Medulla oblongata (tissue), 1 donor: ENCODE measurements at regions not wholly inside any gene's neighbourhood (a gene's known extent, or its start where the extent isn't known, plus 50 kb on each side); places are given as distances from the start of the nearest gene placed in this dataset.

Source experiments
- DNase-seq: peaks from one replicate; pipeline ENCODE4 v3.0.0-alpha.2; 2015; ENCODE audit errors: extremely low spot score

- no peak for DNase-seq
These were observed 180.1 kb downstream of the RDH14 start for GRCh38 chr2:18380321-18380720.

GRCh38 chr2:18379870-18380269, 180.6 kb downstream of the RDH14 start:
- no peak for DNase-seq

GRCh38 chr2:18378020-18378653, 182.3 kb downstream of the RDH14 start:
- DNase-seq = peak; percentile 58

GRCh38 chr2:18376936-18377335, 183.5 kb downstream of the RDH14 start:
- no peak for DNase-seq

- DNase-seq = no peak
These were observed 186.8 kb downstream of the RDH14 start for GRCh38 chr2:18373664-18374063.

- DNase-seq = no peak
These were observed 187.4 kb downstream of the RDH14 start for GRCh38 chr2:18373081-18373480.

- no peak for DNase-seq
These were observed 187.8 kb downstream of the RDH14 start for GRCh38 chr2:18372641-18373040.

GRCh38 chr2:18369760-18370159, 190.7 kb downstream of the RDH14 start:
- no peak for DNase-seq

- DNase-seq = no peak
These were observed 192.4 kb downstream of the RDH14 start for GRCh38 chr2:18368008-18368407.

GRCh38 chr2:18365342-18365741, 195.1 kb downstream of the RDH14 start:
- DNase-seq = no peak

- DNase-seq = no peak
These were observed 197.1 kb downstream of the RDH14 start for GRCh38 chr2:18363348-18363747.

GRCh38 chr2:18362696-18363095, 197.8 kb downstream of the RDH14 start:
- DNase-seq = no peak

GRCh38 chr2:18357537-18357936, 202.9 kb downstream of the RDH14 start:
- DNase-seq = no peak

GRCh38 chr2:18356676-18357075, 203.8 kb downstream of the RDH14 start:
- no peak for DNase-seq

- no peak for DNase-seq
These were observed 211.0 kb downstream of the RDH14 start for GRCh38 chr2:18349421-18349820.

- DNase-seq = no peak
These were observed 213.6 kb downstream of the RDH14 start for GRCh38 chr2:18346874-18347273.

GRCh38 chr2:18346344-18346743, 214.1 kb downstream of the RDH14 start:
- no peak for DNase-seq

GRCh38 chr2:18345848-18346247, 214.6 kb downstream of the RDH14 start:
- no peak for DNase-seq

- DNase-seq = no peak
These were observed 217.6 kb downstream of the RDH14 start for GRCh38 chr2:18342901-18343300.

- DNase-seq = no peak
These were observed 221.1 kb downstream of the RDH14 start for GRCh38 chr2:18339326-18339725.

GRCh38 chr2:18336975-18337374, 223.5 kb downstream of the RDH14 start:
- DNase-seq = no peak

GRCh38 chr2:18332477-18332876, 228.0 kb downstream of the RDH14 start:
- DNase-seq = no peak

- DNase-seq = no peak
These were observed 235.3 kb downstream of the RDH14 start for GRCh38 chr2:18325118-18325517.

GRCh38 chr2:18319987-18320386, 240.5 kb downstream of the RDH14 start:
- DNase-seq = no peak
